GM12892 (cell line): ENCODE measurements at regions not wholly inside any gene's neighbourhood (a gene's known extent, or its start where the extent isn't known, plus 50 kb on each side); places are given as distances from the start of the nearest gene placed in this dataset.
"Not testable (repeated sequence)": the region's sequence is repeated elsewhere in the genome, so short reads cannot be mapped to it uniquely, and the experiment has no call there.

Experiments
- DNase-seq: peaks from one replicate; pipeline ENCODE4 v3.0.0; 2011; ENCODE audit not compliant: insufficient read length
- FAIRE-seq: peaks from 2 replicates; lab custom pipeline; 2011; peaks lifted over from hg19 to GRCh38; lab: Jason Lieb, UNC
- POLR2A ChIP-seq: IDR thresholded peaks from 2 replicates; pipeline ENCODE4 v1.6.1; 2011; ENCODE audit warnings: low read depth, low read length, control low read depth
- POLR2AphosphoS5 ChIP-seq: IDR thresholded peaks from 2 replicates; pipeline ENCODE4 v1.6.1; 2011; ENCODE audit warnings: low read depth, low read length, control low read depth
- TAF1 ChIP-seq: IDR thresholded peaks from 2 replicates; pipeline ENCODE4 v1.6.1; 2011; ENCODE audit warnings: low read depth, mild to moderate bottlenecking, control low read depth, low read length, borderline replicate concordance

- TF ChIP-seq TAF1 (no peak), POLR2A (no peak), POLR2AphosphoS5 (no peak)
- DNase-seq = no peak
- FAIRE-seq = no peak
These were observed 50.3 kb downstream of the RBFOX3 start for GRCh38 chr17:79560527-79560926.

GRCh38 chr17:79559111-79559887 lies 51.6 kb downstream of the RBFOX3 start:
- TF ChIP-seq TAF1 (no peak), POLR2A (no peak), POLR2AphosphoS5 (no peak)
- FAIRE-seq (no peak), DNase-seq (no peak)

GRCh38 chr17:79558091-79558900 lies 52.6 kb downstream of the RBFOX3 start:
- TF ChIP-seq POLR2AphosphoS5 (no peak), POLR2A (no peak), TAF1 (no peak)
- FAIRE-seq = no peak
- DNase-seq = no peak

GRCh38 chr17:79557276-79558090 lies 53.4 kb downstream of the RBFOX3 start:
- TF ChIP-seq POLR2A = no peak
- no peak for TF ChIP-seq POLR2AphosphoS5
- no peak for TF ChIP-seq TAF1
- DNase-seq = no peak
- no peak for FAIRE-seq

DNA sequence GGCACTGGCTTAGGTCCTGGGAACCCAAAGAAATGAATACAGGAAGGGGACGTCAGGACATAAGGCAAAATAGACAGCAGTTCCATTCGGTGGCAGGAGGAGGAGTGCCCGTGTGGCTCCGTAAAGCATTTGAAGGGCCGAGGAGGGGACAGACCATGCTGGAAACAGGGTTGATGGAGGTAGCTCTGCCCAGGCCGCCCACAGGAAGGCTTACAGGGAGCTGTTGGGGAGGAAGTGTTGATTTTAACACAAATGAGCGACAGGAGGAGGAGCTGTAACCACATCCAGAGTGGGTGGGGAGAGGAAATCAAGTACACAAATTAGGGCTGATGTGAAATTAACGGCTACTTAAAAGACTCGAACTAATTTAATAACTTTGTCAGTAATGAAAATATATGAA lies 54.6 kb downstream of the RBFOX3 start:
- no peak for DNase-seq
- no peak for TF ChIP-seq TAF1
- TF ChIP-seq POLR2A = no peak
- TF ChIP-seq POLR2AphosphoS5 = no peak
- FAIRE-seq = no peak

GRCh38 chr17:79555543-79555942 lies 55.3 kb downstream of the RBFOX3 start:
- TF ChIP-seq POLR2AphosphoS5 (no peak), TAF1 (no peak), POLR2A (no peak)
- no peak for FAIRE-seq
- no peak for DNase-seq

- not testable (repeated sequence) for FAIRE-seq, DNase-seq
These were observed 56.5 kb downstream of the RBFOX3 start for GRCh38 chr17:79554346-79554745.

DNA sequence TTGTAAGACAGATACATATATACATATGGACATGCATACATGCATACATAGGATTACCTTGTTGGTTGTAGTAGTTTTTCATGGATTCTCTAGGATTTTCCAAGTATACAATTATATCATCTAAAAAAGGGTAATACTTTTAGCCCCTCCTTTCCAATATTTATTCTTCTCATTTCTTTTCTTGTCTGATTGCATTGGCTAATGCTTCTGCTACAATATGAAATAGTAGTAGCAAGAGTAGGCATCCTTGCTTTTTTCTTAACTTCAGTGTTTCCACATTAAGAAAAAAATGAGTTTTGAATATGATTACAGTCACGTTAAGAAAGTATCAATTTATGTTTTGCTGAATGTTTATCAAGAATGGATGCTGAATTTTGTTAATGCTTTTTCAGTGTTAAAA lies 58.0 kb downstream of the RBFOX3 start:
- DNase-seq (no peak), FAIRE-seq (no peak)
- TF ChIP-seq TAF1 (no peak), POLR2A (no peak), POLR2AphosphoS5 (no peak)

- FAIRE-seq (no peak), DNase-seq (no peak)
- TF ChIP-seq POLR2AphosphoS5 (no peak), POLR2A (no peak), TAF1 (no peak)
These were observed 58.4 kb downstream of the RBFOX3 start for GRCh38 chr17:79552405-79552804.

GRCh38 chr17:79549141-79549915 lies 61.5 kb downstream of the RBFOX3 start:
- DNase-seq = no peak
- no peak for TF ChIP-seq POLR2A
- no peak for TF ChIP-seq POLR2AphosphoS5
- TF ChIP-seq TAF1 = no peak
- FAIRE-seq = no peak

DNA sequence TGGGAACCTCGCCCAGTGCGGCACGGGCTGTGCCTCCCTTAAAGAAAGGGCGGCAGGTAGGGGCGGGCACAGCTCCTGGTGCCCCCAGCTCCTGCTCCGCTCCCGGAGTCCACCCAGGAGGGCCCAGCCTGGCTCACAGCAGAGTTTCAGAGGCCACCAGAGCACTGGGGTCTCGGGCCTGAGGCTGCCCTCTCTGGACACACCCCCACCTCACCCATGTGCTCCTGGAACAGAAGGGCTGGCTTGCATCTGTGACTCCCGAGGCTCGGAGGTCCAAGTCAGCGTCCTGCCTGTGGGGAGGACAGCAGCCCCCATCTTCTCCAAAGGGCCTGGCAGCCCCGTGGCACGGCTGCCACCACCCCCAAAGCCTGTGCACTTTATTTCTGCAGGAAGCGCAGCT lies 62.7 kb downstream of the RBFOX3 start:
- FAIRE-seq = no peak

More for the DNA sequence above, 62.7 kb downstream of the RBFOX3 start:
- no peak for DNase-seq
- no peak for TF ChIP-seq POLR2AphosphoS5
- TF ChIP-seq TAF1 = no peak
- TF ChIP-seq POLR2A = no peak
